ENCODE measurements at regions not wholly inside any gene's neighbourhood (a gene's known extent, or its start where the extent isn't known, plus 50 kb on each side); places are given as distances from the start of the nearest gene placed in this dataset.

- ATAC-seq (no peak), DNase-seq (ENCODE audit: low spot score) (no peak)
- TF ChIP-seq, protein P1, sequence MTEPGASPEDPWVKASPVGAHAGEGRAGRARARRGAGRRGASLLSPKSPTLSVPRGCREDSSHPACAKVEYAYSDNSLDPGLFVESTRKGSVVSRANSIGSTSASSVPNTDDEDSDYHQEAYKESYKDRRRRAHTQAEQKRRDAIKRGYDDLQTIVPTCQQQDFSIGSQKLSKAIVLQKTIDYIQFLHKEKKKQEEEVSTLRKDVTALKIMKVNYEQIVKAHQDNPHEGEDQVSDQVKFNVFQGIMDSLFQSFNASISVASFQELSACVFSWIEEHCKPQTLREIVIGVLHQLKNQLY (CRISPR knock-in tag; IDR thresholded peaks at IDR 0.05): no peak
- TF ChIP-seq ZMAT4 (CRISPR knock-in tag; IDR thresholded peaks at IDR 0.05) (no peak), PRRX2 (CRISPR knock-in tag; IDR thresholded peaks at IDR 0.05) (no peak), GRHL2 (CRISPR knock-in tag; IDR thresholded peaks at IDR 0.05; ENCODE audit: insufficient replicate concordance, severe bottlenecking) (no peak), E2F4 (CRISPR knock-in tag; IDR thresholded peaks at IDR 0.05; ENCODE audit: borderline replicate concordance, low read depth) (no peak)
- TF ChIP-seq, protein P2, sequence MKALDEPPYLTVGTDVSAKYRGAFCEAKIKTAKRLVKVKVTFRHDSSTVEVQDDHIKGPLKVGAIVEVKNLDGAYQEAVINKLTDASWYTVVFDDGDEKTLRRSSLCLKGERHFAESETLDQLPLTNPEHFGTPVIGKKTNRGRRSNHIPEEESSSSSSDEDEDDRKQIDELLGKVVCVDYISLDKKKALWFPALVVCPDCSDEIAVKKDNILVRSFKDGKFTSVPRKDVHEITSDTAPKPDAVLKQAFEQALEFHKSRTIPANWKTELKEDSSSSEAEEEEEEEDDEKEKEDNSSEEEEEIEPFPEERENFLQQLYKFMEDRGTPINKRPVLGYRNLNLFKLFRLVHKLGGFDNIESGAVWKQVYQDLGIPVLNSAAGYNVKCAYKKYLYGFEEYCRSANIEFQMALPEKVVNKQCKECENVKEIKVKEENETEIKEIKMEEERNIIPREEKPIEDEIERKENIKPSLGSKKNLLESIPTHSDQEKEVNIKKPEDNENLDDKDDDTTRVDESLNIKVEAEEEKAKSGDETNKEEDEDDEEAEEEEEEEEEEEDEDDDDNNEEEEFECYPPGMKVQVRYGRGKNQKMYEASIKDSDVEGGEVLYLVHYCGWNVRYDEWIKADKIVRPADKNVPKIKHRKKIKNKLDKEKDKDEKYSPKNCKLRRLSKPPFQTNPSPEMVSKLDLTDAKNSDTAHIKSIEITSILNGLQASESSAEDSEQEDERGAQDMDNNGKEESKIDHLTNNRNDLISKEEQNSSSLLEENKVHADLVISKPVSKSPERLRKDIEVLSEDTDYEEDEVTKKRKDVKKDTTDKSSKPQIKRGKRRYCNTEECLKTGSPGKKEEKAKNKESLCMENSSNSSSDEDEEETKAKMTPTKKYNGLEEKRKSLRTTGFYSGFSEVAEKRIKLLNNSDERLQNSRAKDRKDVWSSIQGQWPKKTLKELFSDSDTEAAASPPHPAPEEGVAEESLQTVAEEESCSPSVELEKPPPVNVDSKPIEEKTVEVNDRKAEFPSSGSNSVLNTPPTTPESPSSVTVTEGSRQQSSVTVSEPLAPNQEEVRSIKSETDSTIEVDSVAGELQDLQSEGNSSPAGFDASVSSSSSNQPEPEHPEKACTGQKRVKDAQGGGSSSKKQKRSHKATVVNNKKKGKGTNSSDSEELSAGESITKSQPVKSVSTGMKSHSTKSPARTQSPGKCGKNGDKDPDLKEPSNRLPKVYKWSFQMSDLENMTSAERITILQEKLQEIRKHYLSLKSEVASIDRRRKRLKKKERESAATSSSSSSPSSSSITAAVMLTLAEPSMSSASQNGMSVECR (CRISPR knock-in tag; IDR thresholded peaks at IDR 0.05; ENCODE audit: borderline replicate concordance): no peak
- POLR2A ChIA-PET: no interaction called here
- H3K9me3 Mint-ChIP-seq: peaks cover 14% of the 10 kb centered on the region; the same call in 1 of the 2 replicates
- H3K4me1 Mint-ChIP-seq: no peaks in the 10 kb centered on the region
- CTCF ChIA-PET: no interaction called here
- H3K27me3 Mint-ChIP-seq (ENCODE audit: low read depth): no peaks in the 10 kb centered on the region
- no peak overlapping the region for H3K27ac Mint-ChIP-seq
- no peak overlapping the region for H3K4me3 Mint-ChIP-seq
- peaks cover 5% of the 10 kb centered on the region; the same call in 1 of the 2 replicates for H3K36me3 Mint-ChIP-seq
These were observed 1153.1 kb upstream of the USP15 start for GRCh38 chr12:61107118-61107517.

GRCh38 chr12:61111218-61111617, 1149.0 kb upstream of the USP15 start:
- Mint-ChIP-seq H3K27ac (no peak overlapping the region), H3K4me1 (no peaks in the 10 kb centered on the region), H3K36me3 (no peaks in the 10 kb centered on the region), H3K9me3 (peaks cover 19% of the 10 kb centered on the region), H3K27me3 (ENCODE audit: low read depth) (no peaks in the 10 kb centered on the region), H3K4me3 (no peak overlapping the region)
- TF ChIP-seq RORB (CRISPR knock-in tag; IDR thresholded peaks at IDR 0.05): no peak
- no peak for TF ChIP-seq GTF2I (CRISPR knock-in tag; conservative IDR thresholded peaks at IDR 0.05)
- no peak for TF ChIP-seq FOXK1 (CRISPR knock-in tag; IDR thresholded peaks at IDR 0.05)
- no peak for TF ChIP-seq ZNF219 (CRISPR knock-in tag; IDR thresholded peaks at IDR 0.05; ENCODE audit: borderline replicate concordance)
- TF ChIP-seq ZBTB21 (CRISPR knock-in tag; IDR thresholded peaks at IDR 0.05; ENCODE audit: borderline replicate concordance): no peak
- TF ChIP-seq, protein P3, sequence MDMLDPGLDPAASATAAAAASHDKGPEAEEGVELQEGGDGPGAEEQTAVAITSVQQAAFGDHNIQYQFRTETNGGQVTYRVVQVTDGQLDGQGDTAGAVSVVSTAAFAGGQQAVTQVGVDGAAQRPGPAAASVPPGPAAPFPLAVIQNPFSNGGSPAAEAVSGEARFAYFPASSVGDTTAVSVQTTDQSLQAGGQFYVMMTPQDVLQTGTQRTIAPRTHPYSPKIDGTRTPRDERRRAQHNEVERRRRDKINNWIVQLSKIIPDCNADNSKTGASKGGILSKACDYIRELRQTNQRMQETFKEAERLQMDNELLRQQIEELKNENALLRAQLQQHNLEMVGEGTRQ (CRISPR knock-in tag; IDR thresholded peaks at IDR 0.05): no peak
- TF ChIP-seq ZNF425 (CRISPR knock-in tag; conservative IDR thresholded peaks at IDR 0.05): no peak
- TF ChIP-seq FOXJ3 (CRISPR knock-in tag; IDR thresholded peaks at IDR 0.05; ENCODE audit: borderline replicate concordance): no peak
- TF ChIP-seq NR1H2 (CRISPR knock-in tag; IDR thresholded peaks at IDR 0.05): no peak
- POLR2A ChIA-PET: no interaction called here
- CTCF ChIA-PET: no interaction called here
- DNase-seq (ENCODE audit: low spot score): no peak
- no peak for ATAC-seq
